SU-DHL-6 (cell line): ENCODE measurements at regions not wholly inside any gene's neighbourhood (a gene's known extent, or its start where the extent isn't known, plus 50 kb on each side); places are given as distances from the start of the nearest gene placed in this dataset.
"Not testable (repeated sequence)": the region's sequence is repeated elsewhere in the genome, so short reads cannot be mapped to it uniquely, and the experiment has no call there.

Experiments used
- H2AFZ ChIP-seq: fragments of 200-600 bp; sonication (generic); 2 replicates; pipeline ENCODE4 v1.6.1; 2014; ENCODE audit warnings: low read depth, mild to moderate bottlenecking, moderate library complexity, mixed read lengths, antibody characterized with exemption, low read length; ENCODE audit not compliant: severe bottlenecking
- H3F3A ChIP-seq: fragments of 200-600 bp; shearing (Covaris generic); 2 replicates; pipeline ENCODE4 v1.6.0; 2016; ENCODE audit warnings: antibody characterized with exemption, mild to moderate bottlenecking; ENCODE audit not compliant: insufficient read depth
- H3K27ac ChIP-seq: fragments of 200-600 bp; sonication (generic); 2 replicates; pipeline ENCODE4 v1.5.1; 2016; ENCODE audit warnings: low read depth, mild to moderate bottlenecking, low read length, moderate library complexity, mixed read lengths
- H3K27me3 ChIP-seq: fragments of 200-600 bp; sonication (generic), shearing (Covaris generic); 2 replicates; pipeline ENCODE4 v1.6.0; 2014; ENCODE audit warnings: mild to moderate bottlenecking, low read length
- H3K36me3 ChIP-seq: fragments of 200-600 bp; sonication (generic); 2 replicates; pipeline ENCODE4 v1.6.1; 2014; ENCODE audit warnings: mild to moderate bottlenecking, low read length, mixed read lengths
- H3K4me2 ChIP-seq: fragments of 300-600, 200-600 bp; shearing (Covaris generic), sonication (generic); 2 replicates; pipeline ENCODE4 v1.6.0; 2014; ENCODE audit warnings: low read length, low read depth, mild to moderate bottlenecking; ENCODE audit not compliant: poor library complexity, severe bottlenecking
- H3K4me3 ChIP-seq: fragments of 200-600 bp; sonication (generic); 2 replicates; pipeline ENCODE4 v1.5.1; 2014; ENCODE audit warnings: antibody characterized with exemption, low read length, mild to moderate bottlenecking, mixed read lengths; ENCODE audit not compliant: insufficient read depth, poor library complexity, severe bottlenecking
- H3K79me2 ChIP-seq: fragments of 200-600 bp; sonication (generic); 2 replicates; pipeline ENCODE4 v1.6.1; 2014; ENCODE audit warnings: mild to moderate bottlenecking, low read length, moderate library complexity; ENCODE audit not compliant: insufficient read depth
- H3K9ac ChIP-seq: fragments of 200-600 bp; sonication (generic); 2 replicates; pipeline ENCODE4 v1.7.0; 2014; ENCODE audit warnings: mild to moderate bottlenecking, low read length
- H3K9me2 ChIP-seq: fragments of 200-600 bp; sonication (generic); replicated peaks from 2 replicates; pipeline ENCODE4 v1.6.1; 2014; ENCODE audit warnings: low read length; ENCODE audit not compliant: insufficient read depth
- H3K9me3 ChIP-seq: fragments of 200-600 bp; sonication (generic); 2 replicates; pipeline ENCODE4 v1.6.1; 2014; ENCODE audit warnings: low read length, mixed read lengths; ENCODE audit not compliant: insufficient read depth
- H4K20me1 ChIP-seq: fragments of 200-600 bp; sonication (generic); 2 replicates; pipeline ENCODE4 v1.6.1; 2014; ENCODE audit warnings: low read depth, mild to moderate bottlenecking, antibody characterized with exemption, low read length, moderate library complexity, mixed read lengths
- CTCF ChIP-seq: fragments of 200-600 bp; sonication (generic); IDR thresholded peaks from one replicate; pipeline ENCODE4 v1.5.1; 2017; ENCODE audit warnings: antibody characterized with exemption, mild to moderate bottlenecking, low read length, moderate library complexity; ENCODE audit not compliant: insufficient read depth, poor library complexity, severe bottlenecking
- EZH2phosphoT487 ChIP-seq: fragments of 200-600 bp; sonication (generic), shearing (Covaris generic); conservative IDR thresholded peaks from 2 replicates; pipeline ENCODE4 v1.6.1; 2018; ENCODE audit warnings: mild to moderate bottlenecking, antibody characterized with exemption, low read length, moderate library complexity, mixed read lengths

GRCh38 chr20:52047811-52048764, 143.5 kb downstream of the ZFP64 start:
- no peaks in the 10 kb centered on the region for H3K79me2 ChIP-seq
- no peak overlapping the region for H2AFZ ChIP-seq
- no peaks in the 10 kb centered on the region for H3K9me3 ChIP-seq
- no peak overlapping the region for H3K27ac ChIP-seq
- no peak overlapping the region for H3K4me2 ChIP-seq
- no peak overlapping the region for H3K9ac ChIP-seq
- no peaks in the 10 kb centered on the region for H3F3A ChIP-seq
- H3K36me3 ChIP-seq, result no peaks in the 10 kb centered on the region
- no peak overlapping the region for H3K4me3 ChIP-seq
- no peaks in the 10 kb centered on the region for H4K20me1 ChIP-seq
- TF ChIP-seq EZH2phosphoT487 (no peak), CTCF (no peak)
- no peaks in the 10 kb centered on the region for H3K27me3 ChIP-seq
- no peaks in the 10 kb centered on the region for H3K9me2 ChIP-seq

GRCh38 chr20:52041966-52042365, 149.6 kb downstream of the ZFP64 start:
- Histone ChIP-seq H3K4me3 (no peak overlapping the region), H2AFZ (no peak overlapping the region)
- no peak for TF ChIP-seq EZH2phosphoT487
- TF ChIP-seq CTCF, result no peak

GRCh38 chr20:52039790-52040189, 151.8 kb downstream of the ZFP64 start:
- no peak for TF ChIP-seq EZH2phosphoT487
- no peak for TF ChIP-seq CTCF
- H3K9ac ChIP-seq, result no peak overlapping the region
- no peaks in the 10 kb centered on the region for H3K27me3 ChIP-seq
- H3K4me2 ChIP-seq, result no peak overlapping the region
- H3K79me2 ChIP-seq, result no peaks in the 10 kb centered on the region
- no peak overlapping the region for H2AFZ ChIP-seq
- no peak overlapping the region for H3K27ac ChIP-seq
- no peak overlapping the region for H3K4me3 ChIP-seq
- H4K20me1 ChIP-seq, result no peaks in the 10 kb centered on the region
- no peaks in the 10 kb centered on the region for H3F3A ChIP-seq
- H3K36me3 ChIP-seq, result no peaks in the 10 kb centered on the region
- H3K9me3 ChIP-seq, result no peaks in the 10 kb centered on the region
- no peaks in the 10 kb centered on the region for H3K9me2 ChIP-seq

More at GRCh38 chr20:52041966-52042365, 149.6 kb downstream of the ZFP64 start:
- no peaks in the 10 kb centered on the region for H3F3A ChIP-seq
- no peaks in the 10 kb centered on the region for H3K79me2 ChIP-seq
- no peaks in the 10 kb centered on the region for H4K20me1 ChIP-seq
- H3K4me2 ChIP-seq, result no peak overlapping the region
- H3K36me3 ChIP-seq, result no peaks in the 10 kb centered on the region
- no peaks in the 10 kb centered on the region for H3K9me2 ChIP-seq
- no peaks in the 10 kb centered on the region for H3K27me3 ChIP-seq
- no peak overlapping the region for H3K27ac ChIP-seq
- H3K9ac ChIP-seq, result no peak overlapping the region
- H3K9me3 ChIP-seq, result no peaks in the 10 kb centered on the region

- not testable (repeated sequence) for H3K79me2 ChIP-seq, H3K4me3 ChIP-seq, H3K4me2 ChIP-seq, H3K27me3 ChIP-seq, H3F3A ChIP-seq, H3K36me3 ChIP-seq, H3K9ac ChIP-seq, H4K20me1 ChIP-seq, H3K9me2 ChIP-seq, H3K27ac ChIP-seq, H3K9me3 ChIP-seq, H2AFZ ChIP-seq
These were observed 152.9 kb downstream of the ZFP64 start for GRCh38 chr20:52038632-52039031.
